Stomach (tissue), 4 donors: ENCODE measurements at regions not wholly inside any gene's neighbourhood (a gene's known extent, or its start where the extent isn't known, plus 50 kb on each side); places are given as distances from the start of the nearest gene placed in this dataset.

Experiments
- CTCF ChIP-seq, 7 experiments: fragments of 450-650 bp in 4 of 7; fragments of 200-600 bp in 3 of 7; sonication (generic) in 3 of 7; IDR thresholded peaks; one replicate each; pipeline ENCODE4 v1.5.1; 2016 to 2019; ENCODE audit warnings: antibody characterized with exemption in 7 of 7, control low read depth in 2 of 7, mild to moderate bottlenecking in 1 of 7
- POLR2AphosphoS5 ChIP-seq, 3 donors: sonication (generic); formaldehyde crosslinking; IDR thresholded peaks; one replicate each; pipeline ENCODE4 v1.6.1; 2016; ENCODE audit warnings: antibody characterized with exemption in 3 of 3

- TF ChIP-seq POLR2AphosphoS5 (IDR thresholded peaks at IDR 0.05) (no peak), CTCF (IDR thresholded peaks at IDR 0.05) (no peak)
Observed at GRCh38 chr10:2246747-2247146, 509.4 kb upstream of the ADARB2 start.
